Transverse colon (tissue), 4 donors: ENCODE measurements at regions not wholly inside any gene's neighbourhood (a gene's known extent, or its start where the extent isn't known, plus 50 kb on each side); places are given as distances from the start of the nearest gene placed in this dataset.

Experiments
- DNase-seq: peaks from one replicate; pipeline ENCODE4 v3.0.0-alpha.2; 2019
- H3K27ac ChIP-seq, 4 donors: fragments of 200-600 bp; sonication (generic); 2 replicates each; pipeline ENCODE4 v1.5.1; 2016 to 2018; ENCODE audit warnings: inconsistent platforms in 4 of 4
- H3K27me3 ChIP-seq: fragments of 200-600 bp; sonication (generic); 2 replicates; pipeline ENCODE4 v1.5.1; 2017; ENCODE audit warnings: inconsistent platforms
- H3K36me3 ChIP-seq, 4 donors: fragments of 200-600 bp; sonication (generic); 2 replicates each; pipeline ENCODE4 v1.5.1; 2017 to 2019; ENCODE audit warnings: inconsistent platforms in 4 of 4
- H3K4me1 ChIP-seq, 4 donors: fragments of 200-600 bp; sonication (generic); 2 replicates each; pipeline ENCODE4 v1.5.1; 2017 to 2020; ENCODE audit warnings: inconsistent platforms in 4 of 4
- H3K4me3 ChIP-seq, 4 donors: fragments of 200-600 bp; sonication (generic); 1 replicate in 1 of 4; 2 replicates in 3 of 4; pipeline versions ENCODE4 v1.5.1 to v1.6.1; 2017 to 2019; ENCODE audit warnings: inconsistent platforms in 4 of 4
- H3K9me3 ChIP-seq, 2 donors: fragments of 200-600 bp; sonication (generic); 2 replicates each; pipeline ENCODE4 v1.5.1; 2017 to 2019; ENCODE audit warnings: inconsistent platforms in 2 of 2
- EP300 ChIP-seq: sonication (generic); formaldehyde crosslinking; IDR thresholded peaks from one replicate; pipeline ENCODE4 v1.6.1; 2017; ENCODE audit warnings: antibody characterized with exemption, low read depth
- POLR2A ChIP-seq: fragments of 450-650 bp; IDR thresholded peaks from one replicate; pipeline ENCODE4 v1.6.1; 2016; ENCODE audit warnings: antibody characterized with exemption, mild to moderate bottlenecking, moderate library complexity
- POLR2AphosphoS5 ChIP-seq, 3 donors: sonication (generic); formaldehyde crosslinking; IDR thresholded peaks; one replicate each; pipeline ENCODE4 v1.6.1; 2016; ENCODE audit warnings: antibody characterized with exemption in 3 of 3
- WGBS, 2 donors: methylation state at CpG; one replicate each; pipeline ENCODE4 v1.1.5; 2018; ENCODE audit warnings: low coverage in 1 of 2; 5-methylcytosine and 5-hydroxymethylcytosine counted together
- in situ Hi-C, 4 donors: fragments of 200-750 bp; cut with MboI; loops; one replicate each; pipeline versions ENCODE4 v1.15.0 to v1.15.1; 2017; ENCODE audit warnings: low sequenced_read_pairs in 3 of 4, low pct_ligation_motif_present in 1 of 4, low pct_unique_long_range_greater_than_20kb in 1 of 4
- intact Hi-C: fragments of 100-400 bp; cut with DNase I; formaldehyde crosslinking; loops from one replicate; pipeline ENCODE4 v1.15.1; 2023; ENCODE audit warnings: low total_unique reads
- TF ChIP-seq, protein P1 (sequence below), 5 experiments: fragments of 200-600 bp in 3 of 5; fragments of 450-650 bp in 2 of 5; sonication (generic) in 3 of 5; IDR thresholded peaks; 1 replicate in 2 of 5; 2 replicates in 3 of 5; pipeline ENCODE4 v1.5.1; 2016 to 2017; ENCODE audit warnings: antibody characterized with exemption in 5 of 5, inconsistent platforms in 3 of 5, mild to moderate bottlenecking in 2 of 5, moderate library complexity in 1 of 5

DNA sequence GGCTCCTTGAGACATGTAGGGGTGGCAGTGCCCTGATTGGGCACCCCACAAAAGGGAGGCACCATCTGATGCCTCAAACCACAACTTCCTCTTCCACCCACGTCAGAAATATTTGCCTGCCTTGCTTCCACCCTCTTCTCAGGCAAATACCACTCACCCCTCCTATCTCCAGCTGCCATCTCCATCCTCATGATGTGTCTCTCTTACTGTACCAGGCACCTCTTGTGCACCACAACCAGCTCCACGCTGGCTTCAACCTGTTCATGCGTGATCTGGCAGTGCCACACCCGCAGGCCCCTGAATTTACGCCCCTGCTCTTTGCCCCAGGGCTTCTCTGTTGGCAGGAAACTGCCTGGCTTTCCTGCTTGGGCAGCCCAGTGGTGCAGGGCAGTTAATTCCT is 87.8 kb upstream of the HSPA9 start:
- no peaks in the 10 kb centered on the region for H3K27me3 ChIP-seq
- no peak overlapping the region for H3K27ac ChIP-seq
- no peak for DNase-seq
- in situ Hi-C loops: no loop called here
- H3K9me3 ChIP-seq: no peaks in the 10 kb centered on the region
- H3K4me1 ChIP-seq: peaks cover 0 to 6% (median 0%) of the 10 kb centered on the region in 4 donors
- intact Hi-C loops: no loop called here
- H3K36me3 ChIP-seq: no peaks in the 10 kb centered on the region
- 20 to 33% methylated on average over 1 to 5 of the region's 5 CpGs for WGBS, 2 donors
- no peak overlapping the region for H3K4me3 ChIP-seq
- no peak for TF ChIP-seq EP300

DNA sequence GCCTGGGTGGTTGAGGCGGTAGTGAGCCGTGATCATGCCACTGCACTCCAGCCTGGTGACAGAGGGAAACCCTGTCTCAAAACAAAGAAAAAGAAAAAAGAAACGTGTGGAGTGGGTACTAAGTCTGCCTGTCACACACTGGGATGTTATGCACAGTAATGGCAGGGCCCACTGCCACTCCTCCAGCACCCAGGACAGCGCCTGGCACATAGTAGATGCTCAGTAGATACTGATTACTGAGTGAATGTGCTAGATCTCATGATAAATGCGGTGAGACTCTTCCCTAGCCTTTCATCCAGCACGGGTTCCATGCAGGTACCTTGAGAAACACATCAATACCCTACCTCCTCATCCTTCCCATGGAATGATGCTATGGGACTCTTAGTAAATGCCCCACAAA is 87.4 kb upstream of the HSPA9 start:
- H3K36me3 ChIP-seq: no peaks in the 10 kb centered on the region
- H3K4me3 ChIP-seq: no peak overlapping the region
- H3K9me3 ChIP-seq: no peaks in the 10 kb centered on the region
- no peak for TF ChIP-seq EP300
- TF ChIP-seq POLR2AphosphoS5 (IDR thresholded peaks at IDR 0.05): no peak
- TF ChIP-seq, protein P1, sequence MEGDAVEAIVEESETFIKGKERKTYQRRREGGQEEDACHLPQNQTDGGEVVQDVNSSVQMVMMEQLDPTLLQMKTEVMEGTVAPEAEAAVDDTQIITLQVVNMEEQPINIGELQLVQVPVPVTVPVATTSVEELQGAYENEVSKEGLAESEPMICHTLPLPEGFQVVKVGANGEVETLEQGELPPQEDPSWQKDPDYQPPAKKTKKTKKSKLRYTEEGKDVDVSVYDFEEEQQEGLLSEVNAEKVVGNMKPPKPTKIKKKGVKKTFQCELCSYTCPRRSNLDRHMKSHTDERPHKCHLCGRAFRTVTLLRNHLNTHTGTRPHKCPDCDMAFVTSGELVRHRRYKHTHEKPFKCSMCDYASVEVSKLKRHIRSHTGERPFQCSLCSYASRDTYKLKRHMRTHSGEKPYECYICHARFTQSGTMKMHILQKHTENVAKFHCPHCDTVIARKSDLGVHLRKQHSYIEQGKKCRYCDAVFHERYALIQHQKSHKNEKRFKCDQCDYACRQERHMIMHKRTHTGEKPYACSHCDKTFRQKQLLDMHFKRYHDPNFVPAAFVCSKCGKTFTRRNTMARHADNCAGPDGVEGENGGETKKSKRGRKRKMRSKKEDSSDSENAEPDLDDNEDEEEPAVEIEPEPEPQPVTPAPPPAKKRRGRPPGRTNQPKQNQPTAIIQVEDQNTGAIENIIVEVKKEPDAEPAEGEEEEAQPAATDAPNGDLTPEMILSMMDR (IDR thresholded peaks at IDR 0.05): no peak
- no peak for TF ChIP-seq POLR2A
- H3K27ac ChIP-seq: no peak overlapping the region
- in situ Hi-C loops (no loop called here), intact Hi-C loops (no loop called here)
- WGBS, 2 donors: 76% methylated on average over 6 of the region's 6 CpGs; no CpG with 5 or more reads in 1 of the 2 donors
- H3K27me3 ChIP-seq: peaks cover under 1% of the 10 kb centered on the region
- peaks cover 0 to 6% (median 0%) of the 10 kb centered on the region in 4 donors for H3K4me1 ChIP-seq
- no peak for DNase-seq

DNA sequence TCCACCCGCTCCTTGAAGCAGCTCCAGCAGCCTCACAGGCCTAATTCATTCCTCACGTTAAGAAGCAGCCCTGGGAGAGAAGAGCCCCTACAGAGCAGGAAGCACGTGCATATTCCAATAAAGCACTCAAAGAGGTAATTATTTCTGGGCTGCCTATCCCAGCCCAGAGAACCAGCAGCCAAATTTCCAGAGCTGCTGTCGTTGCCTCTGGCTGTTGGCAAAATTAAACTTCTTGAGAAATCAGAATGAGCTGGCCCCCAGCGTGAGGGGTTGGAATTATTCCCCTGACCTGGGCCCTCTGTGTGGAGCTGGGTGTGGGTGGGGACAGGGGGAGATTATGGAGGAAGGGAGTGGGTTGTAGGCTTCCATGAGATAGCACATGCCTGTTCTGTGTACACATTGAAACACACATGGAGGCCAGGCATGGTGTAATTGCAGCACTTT is 86.8 kb upstream of the HSPA9 start:
- Histone ChIP-seq H3K27ac (no peak overlapping the region), H3K4me1 (peaks cover 0 to 6% (median 0%) of the 10 kb centered on the region in 4 donors), H3K9me3 (no peaks in the 10 kb centered on the region), H3K36me3 (no peaks in the 10 kb centered on the region), H3K4me3 (no peak overlapping the region), H3K27me3 (peaks cover 5% of the 10 kb centered on the region)
- 30 to 53% methylated on average over 2 to 5 of the region's 5 CpGs for WGBS, 2 donors
- DNase-seq: no peak
- intact Hi-C loops (no loop called here), in situ Hi-C loops (no loop called here)
- no peak for TF ChIP-seq POLR2A
- TF ChIP-seq, protein P1 (IDR thresholded peaks at IDR 0.05): no peak
- TF ChIP-seq EP300: no peak

DNA sequence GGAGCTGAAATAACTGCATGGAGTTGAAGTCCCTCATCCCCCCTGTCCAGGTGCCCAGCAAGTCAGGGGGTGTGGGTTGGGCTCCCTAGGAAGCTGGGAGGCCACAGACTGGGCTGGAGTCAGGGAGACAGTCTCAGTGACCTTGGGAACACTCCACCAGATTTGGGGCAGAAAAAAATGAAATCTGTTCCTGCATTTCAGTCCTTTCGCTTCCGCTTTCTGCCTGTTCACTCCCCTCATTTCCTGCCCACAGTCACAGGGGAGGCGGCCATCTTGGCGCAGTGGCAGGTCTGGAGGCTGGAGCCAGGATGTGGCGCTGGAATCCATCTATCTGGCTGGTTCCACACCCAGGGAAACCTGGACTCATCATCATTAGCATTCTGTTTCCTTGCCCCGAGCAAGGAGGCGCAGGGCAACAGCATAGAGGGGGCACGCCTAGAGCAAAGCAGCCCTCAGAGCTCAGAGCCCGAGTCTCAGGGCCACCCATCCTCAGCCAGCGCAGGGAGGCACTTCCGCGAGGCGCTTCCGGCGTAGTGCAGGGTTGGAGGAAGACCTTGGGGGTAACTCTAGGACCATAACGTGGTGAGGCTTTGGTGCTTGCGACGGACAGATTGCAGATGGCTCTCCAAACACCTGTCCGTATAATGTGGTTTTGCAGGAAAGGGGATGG is 86.2 kb upstream of the HSPA9 start:
- WGBS, 2 donors: 80 to 93% methylated on average over 1 to 19 of the region's 19 CpGs
- H3K9me3 ChIP-seq: no peaks in the 10 kb centered on the region
- in situ Hi-C loops (no loop called here), intact Hi-C loops (no loop called here)
- H3K4me3 ChIP-seq: no peak overlapping the region
- H3K27ac ChIP-seq: no peak overlapping the region
- no peak for DNase-seq
- H3K27me3 ChIP-seq: peaks cover 5% of the 10 kb centered on the region
- peaks cover 0 to 6% (median 0%) of the 10 kb centered on the region in 4 donors for H3K4me1 ChIP-seq
- no peaks in the 10 kb centered on the region for H3K36me3 ChIP-seq
- no peak for TF ChIP-seq EP300
- TF ChIP-seq, protein P1 (IDR thresholded peaks at IDR 0.05): no peak
- TF ChIP-seq POLR2AphosphoS5 (IDR thresholded peaks at IDR 0.05): no peak
- no peak for TF ChIP-seq POLR2A
